Tibial artery (tissue), 4 donors: ENCODE measurements at regions not wholly inside any gene's neighbourhood (a gene's known extent, or its start where the extent isn't known, plus 50 kb on each side); places are given as distances from the start of the nearest gene placed in this dataset.

ENCODE experiments used
- DNase-seq, 2 donors: peaks; one replicate each; pipeline ENCODE4 v3.0.0-alpha.2; 2019
- H3K27ac ChIP-seq, 2 donors: fragments of 200-600 bp; sonication (generic) in 1 of 2; 1 replicate in 1 of 2; 2 replicates in 1 of 2; pipeline ENCODE4 v1.5.1; 2018 to 2019; ENCODE audit warnings: mild to moderate bottlenecking in 1 of 2
- H3K27me3 ChIP-seq, 2 donors: fragments of 200-600 bp; sonication (generic) in 1 of 2; one replicate each; pipeline versions ENCODE4 v1.5.1 to v1.6.0; 2016 to 2019
- H3K36me3 ChIP-seq, 3 donors: fragments of 200-600 bp; sonication (generic) in 2 of 3; one replicate each; pipeline ENCODE4 v1.5.1; 2016 to 2019; ENCODE audit warnings: mild to moderate bottlenecking in 2 of 3
- H3K4me1 ChIP-seq, 4 donors: fragments of 200-600 bp; sonication (generic) in 2 of 4; 1 replicate in 3 of 4; 2 replicates in 1 of 4; pipeline ENCODE4 v1.5.1; 2016 to 2019
- H3K4me3 ChIP-seq, 2 donors: fragments of 200-600 bp; sonication (generic) in 1 of 2; 1 replicate in 1 of 2; 2 replicates in 1 of 2; pipeline ENCODE4 v1.5.1; 2018 to 2019; ENCODE audit warnings: mild to moderate bottlenecking in 2 of 2
- H3K9me3 ChIP-seq, 3 donors: fragments of 200-600 bp; sonication (generic) in 1 of 3; one replicate each; pipeline ENCODE4 v1.5.1; 2016 to 2019
- CTCF ChIP-seq, 2 experiments: fragments of 200-600 bp in 1 of 2; fragments of 450-650 bp in 1 of 2; IDR thresholded peaks; one replicate each; pipeline ENCODE4 v1.5.1; 2017 to 2019; ENCODE audit warnings: antibody characterized with exemption in 2 of 2, mild to moderate bottlenecking in 1 of 2, moderate library complexity in 1 of 2
- intact Hi-C: fragments of 100-400 bp; cut with DNase I; formaldehyde crosslinking; loops from one replicate; pipeline ENCODE4 v1.15.0; 2023; ENCODE audit warnings: low total_unique reads

- no peaks in the 10 kb centered on the region for H3K4me1 ChIP-seq
- TF ChIP-seq CTCF (IDR thresholded peaks at IDR 0.05) = no peak
- no peaks in the 10 kb centered on the region for H3K36me3 ChIP-seq
- no peaks in the 10 kb centered on the region for H3K27me3 ChIP-seq
- intact Hi-C loops = no loop called here
- no peak overlapping the region for H3K4me3 ChIP-seq
- H3K27ac ChIP-seq = no peak overlapping the region
- DNase-seq = no peak
- no peaks in the 10 kb centered on the region for H3K9me3 ChIP-seq
Measured at GRCh38 chr13:90154311-90154960, 1193.1 kb upstream of the MIR17HG start.

GRCh38 chr13:90156390-90156789, 1191.1 kb upstream of the MIR17HG start:
- intact Hi-C loops = no loop called here
- H3K4me1 ChIP-seq = no peaks in the 10 kb centered on the region

GRCh38 chr13:90168953-90169352, 1178.5 kb upstream of the MIR17HG start:
- Histone ChIP-seq H3K4me3 (no peak overlapping the region), H3K27ac (no peak overlapping the region), H3K36me3 (no peaks in the 10 kb centered on the region), H3K9me3 (no peaks in the 10 kb centered on the region), H3K4me1 (no peaks in the 10 kb centered on the region), H3K27me3 (no peaks in the 10 kb centered on the region)
- DNase-seq = no peak
- no peak for TF ChIP-seq CTCF (IDR thresholded peaks at IDR 0.05)
- intact Hi-C loops = no loop called here

More at GRCh38 chr13:90156390-90156789, 1191.1 kb upstream of the MIR17HG start:
- H3K4me3 ChIP-seq = no peak overlapping the region
- DNase-seq = no peak
- no peak overlapping the region for H3K27ac ChIP-seq
- no peaks in the 10 kb centered on the region for H3K27me3 ChIP-seq
- no peaks in the 10 kb centered on the region for H3K36me3 ChIP-seq
- H3K9me3 ChIP-seq = no peaks in the 10 kb centered on the region
- no peak for TF ChIP-seq CTCF (IDR thresholded peaks at IDR 0.05)

GRCh38 chr13:90170208-90170607, 1177.3 kb upstream of the MIR17HG start:
- H3K36me3 ChIP-seq = no peaks in the 10 kb centered on the region
- H3K9me3 ChIP-seq = no peaks in the 10 kb centered on the region
- no peaks in the 10 kb centered on the region for H3K4me1 ChIP-seq
- H3K27me3 ChIP-seq = no peaks in the 10 kb centered on the region
- no peak for TF ChIP-seq CTCF (IDR thresholded peaks at IDR 0.05)
- H3K27ac ChIP-seq = no peak overlapping the region
- H3K4me3 ChIP-seq = no peak overlapping the region
- no peak for DNase-seq
- intact Hi-C loops = no loop called here

GRCh38 chr13:90171649-90172048, 1175.8 kb upstream of the MIR17HG start:
- intact Hi-C loops = no loop called here
- H3K36me3 ChIP-seq = no peaks in the 10 kb centered on the region
- no peaks in the 10 kb centered on the region for H3K4me1 ChIP-seq
- no peak for TF ChIP-seq CTCF (IDR thresholded peaks at IDR 0.05)
- DNase-seq = no peak
- no peak overlapping the region for H3K4me3 ChIP-seq
- no peaks in the 10 kb centered on the region for H3K9me3 ChIP-seq
- no peak overlapping the region for H3K27ac ChIP-seq
- H3K27me3 ChIP-seq = no peaks in the 10 kb centered on the region

GRCh38 chr13:90177512-90177911, 1170.0 kb upstream of the MIR17HG start:
- H3K36me3 ChIP-seq = no peaks in the 10 kb centered on the region
- DNase-seq = no peak
- H3K27ac ChIP-seq = no peak overlapping the region
- no peak overlapping the region for H3K4me3 ChIP-seq
- TF ChIP-seq CTCF (IDR thresholded peaks at IDR 0.05) = no peak
- no peaks in the 10 kb centered on the region for H3K9me3 ChIP-seq
- intact Hi-C loops = no loop called here
- no peaks in the 10 kb centered on the region for H3K27me3 ChIP-seq
- H3K4me1 ChIP-seq = no peaks in the 10 kb centered on the region
